IMR-90 (cell line): ENCODE measurements at regions not wholly inside any gene's neighbourhood (a gene's known extent, or its start where the extent isn't known, plus 50 kb on each side); places are given as distances from the start of the nearest gene placed in this dataset.

Experiments
- ATAC-seq: fragments of 200-7000 bp; cut with Tn5 transposase; 2 replicates; pipeline ENCODE4 v1.9.1; 2020; ENCODE audit warnings: low read depth, mild to moderate bottlenecking, moderate library complexity
- BruUV-seq: library from RNA; stranded (reverse); fragments of 400-500 nt; replicated peaks from 2 replicates; lab custom pipeline; 2021; lab: Mats Ljungman, UMichigan
- CTCF ChIA-PET: fragments of 300-600 bp; formaldehyde crosslinking; extraction: SDS; loops from one replicate; lab custom pipeline; 2021; ENCODE audit warnings: antibody characterized with exemption; lab: Yijun Ruan, JAX
- POLR2A ChIA-PET: fragments of 300-600 bp; sonication (Branson Sonifier 250); formaldehyde crosslinking; loops from one replicate; lab custom pipeline; 2022; ENCODE audit warnings: antibody characterized with exemption; ENCODE audit not compliant: unreplicated experiment; lab: Charles Lee
- DNase-seq: peaks from one replicate; pipeline ENCODE4 v3.0.0; 2013
- H2AFZ ChIP-seq: replicated peaks from 2 replicates; pipeline ENCODE3; 2013; ENCODE audit warnings: low read length, mild to moderate bottlenecking; ENCODE audit not compliant: poor library complexity
- H2AK5ac ChIP-seq: 2 replicates; pipeline ENCODE4 v1.6.1; 2013; ENCODE audit warnings: low read depth, low read length, inconsistent platforms
- H2AK9ac ChIP-seq: replicated peaks from 2 replicates; pipeline ENCODE3; 2013; ENCODE audit warnings: mild to moderate bottlenecking, low read depth, low read length, moderate library complexity; ENCODE audit not compliant: poor library complexity
- H2BK120ac ChIP-seq: 2 replicates; pipeline ENCODE4 v1.6.1; 2013; ENCODE audit warnings: low read depth, low read length, inconsistent platforms
- H2BK15ac ChIP-seq: 3 replicates; pipeline ENCODE4 v1.6.1; 2013; ENCODE audit warnings: low read depth, low read length, inconsistent platforms
- H2BK20ac ChIP-seq: 2 replicates; pipeline ENCODE4 v1.6.1; 2013; ENCODE audit warnings: low read depth, mild to moderate bottlenecking, inconsistent platforms, low read length, moderate library complexity
- H2BK5ac ChIP-seq: 2 replicates; pipeline ENCODE4 v1.6.1; 2013; ENCODE audit warnings: mild to moderate bottlenecking, low read depth, low read length, inconsistent platforms; ENCODE audit not compliant: poor library complexity, severe bottlenecking
- H3K14ac ChIP-seq: replicated peaks from 2 replicates; pipeline ENCODE4 v1.6.1; 2013; ENCODE audit warnings: low read depth, low read length, inconsistent platforms
- H3K18ac ChIP-seq: 2 replicates; pipeline ENCODE4 v1.6.1; 2013; ENCODE audit warnings: low read depth, low read length, control low read depth
- H3K23ac ChIP-seq: 2 replicates; pipeline ENCODE4 v1.6.1; 2013; ENCODE audit warnings: low read depth, low read length, inconsistent platforms
- H3K27ac ChIP-seq: 2 replicates; pipeline ENCODE4 v1.5.1; 2013; ENCODE audit warnings: mild to moderate bottlenecking, control low read depth, low read length; ENCODE audit not compliant: insufficient read depth
- H3K27me3 ChIP-seq: 2 replicates; pipeline ENCODE4 v1.6.1; 2013; ENCODE audit warnings: low read length; ENCODE audit not compliant: control insufficient read depth, insufficient read depth
- H3K36me3 ChIP-seq: 2 replicates; pipeline ENCODE4 v1.6.1; 2013; ENCODE audit warnings: low read length, mixed read lengths; ENCODE audit not compliant: control insufficient read depth, insufficient read depth
- H3K4ac ChIP-seq: 2 replicates; pipeline ENCODE4 v1.6.1; 2013; ENCODE audit warnings: low read depth, low read length, inconsistent platforms
- H3K4me1 ChIP-seq: 2 replicates; pipeline ENCODE4 v1.6.1; 2013; ENCODE audit warnings: low read length, mixed read lengths; ENCODE audit not compliant: control insufficient read depth, insufficient read depth
- H3K4me2 ChIP-seq: 2 replicates; pipeline ENCODE4 v1.6.1; 2013; ENCODE audit warnings: low read depth, mild to moderate bottlenecking, control low read depth, low read length, moderate library complexity
- H3K4me3 ChIP-seq: 2 replicates; pipeline ENCODE4 v1.5.1; 2013; ENCODE audit warnings: low read depth, mild to moderate bottlenecking, control low read depth, low read length, moderate library complexity; ENCODE audit not compliant: insufficient read depth
- H3K56ac ChIP-seq: 2 replicates; pipeline ENCODE4 v1.6.1; 2013; ENCODE audit warnings: low read length, inconsistent platforms; ENCODE audit not compliant: insufficient read depth; ENCODE audit errors: extremely low read depth
- H3K79me1 ChIP-seq, 2 experiments: 2 replicates each; pipeline ENCODE4 v1.6.1; 2013; ENCODE audit warnings: low read length in 2 of 2, inconsistent platforms in 1 of 2, low read depth in 1 of 2
- H3K9ac ChIP-seq: 2 replicates; pipeline ENCODE4 v1.6.1; 2013; ENCODE audit warnings: low read depth, low read length, control low read depth
- H3K9me1 ChIP-seq: 2 replicates; pipeline ENCODE4 v1.6.1; 2013; ENCODE audit warnings: low read length, inconsistent platforms; ENCODE audit not compliant: insufficient read depth
- H3K9me3 ChIP-seq: 2 replicates; pipeline ENCODE4 v1.6.1; 2013; ENCODE audit warnings: low read length; ENCODE audit not compliant: control insufficient read depth, insufficient read depth
- H4K20me1 ChIP-seq: 2 replicates; pipeline ENCODE4 v1.6.1; 2013; ENCODE audit warnings: low read length, inconsistent platforms; ENCODE audit not compliant: insufficient read depth
- H4K5ac ChIP-seq: 2 replicates; pipeline ENCODE4 v1.6.1; 2013; ENCODE audit warnings: mild to moderate bottlenecking, low read depth, low read length, control low read depth
- H4K8ac ChIP-seq, 2 experiments: 2 replicates each; pipeline ENCODE4 v1.6.1; 2013; ENCODE audit warnings: low read depth in 2 of 2, low read length in 2 of 2, control low read depth in 1 of 2, inconsistent platforms in 1 of 2
- H4K91ac ChIP-seq: 2 replicates; pipeline ENCODE4 v1.6.1; 2013; ENCODE audit warnings: low read depth, low read length, inconsistent platforms; ENCODE audit not compliant: insufficient read depth
- BHLHE40 ChIP-seq: fragments of 150-350 bp; IDR thresholded peaks from 2 replicates; pipeline ENCODE4 v1.6.1; 2016; ENCODE audit warnings: mild to moderate bottlenecking, low read depth, low read length
- CTCF ChIP-seq: conservative IDR thresholded peaks from 2 replicates; pipeline ENCODE4 v1.5.1; 2012; ENCODE audit warnings: mild to moderate bottlenecking, low read depth, low read length, improper control_type of control experiment
- ELK1 ChIP-seq: fragments of 150-350 bp; IDR thresholded peaks from 2 replicates; pipeline ENCODE4 v1.6.1; 2016; ENCODE audit warnings: low read depth, mild to moderate bottlenecking, low read length, moderate library complexity, borderline replicate concordance
- FOS ChIP-seq: fragments of 150-350 bp; IDR thresholded peaks from 2 replicates; pipeline ENCODE4 v1.6.1; 2016; ENCODE audit warnings: low read depth, low read length
- MAFK ChIP-seq: IDR thresholded peaks from 2 replicates; pipeline ENCODE4 v1.6.1; 2012; ENCODE audit warnings: low read depth, low read length, improper control_type of control experiment
- MAZ ChIP-seq: IDR thresholded peaks from 2 replicates; pipeline ENCODE4 v1.6.1; 2012; ENCODE audit warnings: low read depth, mild to moderate bottlenecking, low read length, improper control_type of control experiment, moderate library complexity, borderline replicate concordance
- MXI1 ChIP-seq: IDR thresholded peaks from 2 replicates; pipeline ENCODE4 v1.6.1; 2012; ENCODE audit warnings: low read depth, mild to moderate bottlenecking, low read length, moderate library complexity, borderline replicate concordance
- NFE2L2 ChIP-seq: fragments of 150-350 bp; IDR thresholded peaks from 2 replicates; pipeline ENCODE4 v1.6.1; 2016; ENCODE audit warnings: low read depth, mild to moderate bottlenecking, low read length
- POLR2A ChIP-seq: IDR thresholded peaks from 2 replicates; pipeline ENCODE4 v1.6.1; 2012; ENCODE audit warnings: mild to moderate bottlenecking, low read depth, low read length
- RAD21 ChIP-seq: IDR thresholded peaks from 2 replicates; pipeline ENCODE4 v1.6.1; 2012; ENCODE audit warnings: low read length, improper control_type of control experiment
- RCOR1 ChIP-seq: IDR thresholded peaks from 2 replicates; pipeline ENCODE4 v1.6.1; 2012; ENCODE audit warnings: mild to moderate bottlenecking, low read length, improper control_type of control experiment; ENCODE audit not compliant: insufficient replicate concordance
- RFX5 ChIP-seq: IDR thresholded peaks from 2 replicates; pipeline ENCODE4 v1.8.0; 2012; ENCODE audit warnings: low read depth, mild to moderate bottlenecking, low read length, moderate library complexity
- SMC3 ChIP-seq: fragments of 150-350 bp; IDR thresholded peaks from 2 replicates; pipeline ENCODE4 v1.6.1; 2016; ENCODE audit warnings: low read depth, mild to moderate bottlenecking, antibody characterized with exemption, low read length, moderate library complexity
- WGBS, 2 experiments: methylation state at CpG; one replicate each; pipeline versions ENCODE4 v1.1.5 to v1.1.7; 2013; ENCODE audit warnings: missing lambda C conversion rate in 2 of 2; ENCODE audit not compliant: insufficient read length in 1 of 2; ENCODE audit errors: extremely low coverage in 2 of 2; 5-methylcytosine and 5-hydroxymethylcytosine counted together
- dilution Hi-C: fragments of 300-500 bp; cut with HindIII; formaldehyde crosslinking; loops from one replicate; pipeline ENCODE4 v1.14.3; 2018; ENCODE audit warnings: low sequenced_read_pairs; ENCODE audit not compliant: unreplicated experiment
- in situ Hi-C: fragments of 300-500 bp; cut with MboI; formaldehyde crosslinking; loops from 3 replicates; pipeline ENCODE4 v1.14.3; 2019; ENCODE audit warnings: low sequenced_read_pairs, inconsistent platforms, mixed read lengths
- intact Hi-C: fragments of 100-400 bp; cut with micrococcal nuclease; formaldehyde crosslinking; loops from 2 replicates; pipeline ENCODE4 v1.10.0; 2022

GRCh38 chr6:77334093-77334492 is 129.2 kb downstream of the HTR1B start:
- POLR2A ChIA-PET, result no interaction called here
- intact Hi-C loops, result no loop called here
- H3K9me1 ChIP-seq, result no peaks in the 10 kb centered on the region
- in situ Hi-C loops, result no loop called here
- no peak overlapping the region for H2BK20ac ChIP-seq
- no peak overlapping the region for H3K27ac ChIP-seq
- no peak overlapping the region for H2BK5ac ChIP-seq
- 90% methylated on average over 2 of the region's 3 CpGs; no CpG with 5 or more reads in 1 of the 2 experiments for WGBS, 2 experiments
- no peaks in the 10 kb centered on the region for H4K20me1 ChIP-seq
- H3K4me1 ChIP-seq, result no peaks in the 10 kb centered on the region
- H2BK15ac ChIP-seq, result no peak overlapping the region
- H4K8ac ChIP-seq, result no peak overlapping the region
- H3K23ac ChIP-seq, result no peak overlapping the region
- H4K91ac ChIP-seq, result no peak overlapping the region
- DNase-seq (no peak), ATAC-seq (no peak)
- CTCF ChIA-PET, result no interaction called here
- no peak overlapping the region for H4K5ac ChIP-seq
- no TSS peak for BruUV-seq
- H2AFZ ChIP-seq, result no peak overlapping the region
- no peak overlapping the region for H3K4ac ChIP-seq
- dilution Hi-C loops, result no loop called here
- no peaks in the 10 kb centered on the region for H3K36me3 ChIP-seq
- H3K18ac ChIP-seq, result no peak overlapping the region
- H3K4me3 ChIP-seq, result no peak overlapping the region
- no peaks in the 10 kb centered on the region for H3K79me1 ChIP-seq
- H2AK9ac ChIP-seq, result no peak overlapping the region
- no peak for TF ChIP-seq RCOR1
- TF ChIP-seq RFX5, result no peak
- no peak for TF ChIP-seq POLR2A
- no peak for TF ChIP-seq MXI1
- TF ChIP-seq CTCF, result no peak
- no peak for TF ChIP-seq NFE2L2
- TF ChIP-seq MAZ, result no peak
- TF ChIP-seq FOS, result no peak
- no peak for TF ChIP-seq RAD21
- TF ChIP-seq MAFK, result no peak
- no peak for TF ChIP-seq ELK1
- TF ChIP-seq SMC3, result no peak
- no peak for TF ChIP-seq BHLHE40
- H2BK120ac ChIP-seq, result no peak overlapping the region
- no peak overlapping the region for H3K56ac ChIP-seq
- no peak overlapping the region for H2AK5ac ChIP-seq
- no peaks in the 10 kb centered on the region for H3K27me3 ChIP-seq
- H3K9ac ChIP-seq, result no peak overlapping the region
- no peak overlapping the region for H3K14ac ChIP-seq
- H3K9me3 ChIP-seq, result peaks cover 16% of the 10 kb centered on the region
- H3K4me2 ChIP-seq, result no peak overlapping the region
